ENCODE measurements at regions not wholly inside any gene's neighbourhood (a gene's known extent, or its start where the extent isn't known, plus 50 kb on each side); places are given as distances from the start of the nearest gene placed in this dataset.

- FAIRE-seq: no peak
- DNase-seq (ENCODE audit: low spot score in 2 of 2): no peak
Measured at GRCh38 chr14:51441001-51441400, 201.0 kb downstream of the TMX1 start.

GRCh38 chr14:51442513-51443175 is 202.6 kb downstream of the TMX1 start:
- FAIRE-seq (no peak), DNase-seq (ENCODE audit: low spot score in 2 of 2) (no peak)

- DNase-seq (ENCODE audit: low spot score in 2 of 2) (no peak), FAIRE-seq (no peak)
Measured at GRCh38 chr14:51443195-51444018, 203.4 kb downstream of the TMX1 start.

GRCh38 chr14:51444353-51445000 is 204.4 kb downstream of the TMX1 start:
- FAIRE-seq (no peak), DNase-seq (ENCODE audit: low spot score in 2 of 2) (no peak)

- FAIRE-seq (no peak), DNase-seq (ENCODE audit: low spot score in 2 of 2) (no peak)
Measured at GRCh38 chr14:51445001-51445390, 204.9 kb downstream of the TMX1 start.

GRCh38 chr14:51446771-51447170 is 204.9 kb upstream of the FRMD6 start:
- no peak for FAIRE-seq

GRCh38 chr14:51447411-51447810 is 204.3 kb upstream of the FRMD6 start:
- FAIRE-seq: no peak
- DNase-seq (ENCODE audit: low spot score in 2 of 2): no peak

More at GRCh38 chr14:51446771-51447170, 204.9 kb upstream of the FRMD6 start:
- DNase-seq (ENCODE audit: low spot score in 2 of 2): no peak

GRCh38 chr14:51448831-51449670 is 202.7 kb upstream of the FRMD6 start:
- no peak for FAIRE-seq
- DNase-seq (ENCODE audit: low spot score in 2 of 2): no peak

GRCh38 chr14:51449681-51450080 is 202.0 kb upstream of the FRMD6 start:
- FAIRE-seq: no peak
- no peak for DNase-seq (ENCODE audit: low spot score in 2 of 2)

- no peak for DNase-seq (ENCODE audit: low spot score in 2 of 2)
- FAIRE-seq: no peak
Measured at GRCh38 chr14:51451561-51451960, 200.1 kb upstream of the FRMD6 start.

- FAIRE-seq (no peak), DNase-seq (ENCODE audit: low spot score in 2 of 2) (peak in 1 of 2 donors; percentile 37)
Measured at GRCh38 chr14:51453869-51454268, 197.8 kb upstream of the FRMD6 start.

- DNase-seq (ENCODE audit: low spot score in 2 of 2) (no peak), FAIRE-seq (no peak)
Measured at GRCh38 chr14:51454351-51454750, 197.4 kb upstream of the FRMD6 start.

GRCh38 chr14:51455041-51455835 is 196.5 kb upstream of the FRMD6 start:
- no peak for FAIRE-seq
- DNase-seq (ENCODE audit: low spot score in 2 of 2): no peak

- no peak for DNase-seq (ENCODE audit: low spot score in 2 of 2)
- FAIRE-seq: no peak
Measured at GRCh38 chr14:51457843-51458562, 193.7 kb upstream of the FRMD6 start.

- no peak for DNase-seq (ENCODE audit: low spot score in 2 of 2)
- no peak for FAIRE-seq
Measured at GRCh38 chr14:51458563-51458955, 193.2 kb upstream of the FRMD6 start.

- no peak for FAIRE-seq
- DNase-seq (ENCODE audit: low spot score in 2 of 2): no peak
Measured at GRCh38 chr14:51460011-51460410, 191.7 kb upstream of the FRMD6 start.

- FAIRE-seq (no peak), DNase-seq (ENCODE audit: low spot score in 2 of 2) (no peak)
Measured at GRCh38 chr14:51462182-51462581, 189.5 kb upstream of the FRMD6 start.

- no peak for DNase-seq (ENCODE audit: low spot score in 2 of 2)
- FAIRE-seq: no peak
Measured at GRCh38 chr14:51462706-51463105, 189.0 kb upstream of the FRMD6 start.

GRCh38 chr14:51463461-51463860 is 188.2 kb upstream of the FRMD6 start:
- DNase-seq (ENCODE audit: low spot score in 2 of 2): no peak
- FAIRE-seq: no peak

All from frontal cortex (tissue), 3 donors.